NCI-H187 (cell line): ENCODE measurements at regions not wholly inside any gene's neighbourhood (a gene's known extent, or its start where the extent isn't known, plus 50 kb on each side); places are given as distances from the start of the nearest gene placed in this dataset.

ENCODE experiments used
- DNase-seq, 2 experiments: peaks; one replicate each; lab custom pipeline; 2025; lab: John Stamatoyannopoulos, UW

DNA sequence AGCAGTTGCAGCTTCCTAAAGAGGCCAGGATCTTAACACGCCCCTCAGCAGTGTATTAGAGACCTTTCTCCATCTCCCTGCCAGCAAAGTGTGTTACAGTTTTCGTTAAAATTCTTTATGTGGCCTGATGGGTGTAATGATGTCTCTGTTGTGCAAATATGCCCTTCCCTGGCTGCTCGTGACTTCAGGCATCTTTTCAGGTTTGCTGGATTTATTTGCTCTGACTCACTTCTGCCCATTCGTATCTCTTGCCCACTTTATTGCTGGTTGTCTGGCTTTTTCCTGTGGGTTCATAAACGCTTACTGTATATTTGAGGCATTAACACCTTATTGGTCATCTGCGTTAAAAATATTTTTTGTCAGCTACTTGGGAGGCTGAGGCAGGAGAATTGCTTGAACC, 134.5 kb downstream of the ASB1 start:
- DNase-seq: no peak

DNA sequence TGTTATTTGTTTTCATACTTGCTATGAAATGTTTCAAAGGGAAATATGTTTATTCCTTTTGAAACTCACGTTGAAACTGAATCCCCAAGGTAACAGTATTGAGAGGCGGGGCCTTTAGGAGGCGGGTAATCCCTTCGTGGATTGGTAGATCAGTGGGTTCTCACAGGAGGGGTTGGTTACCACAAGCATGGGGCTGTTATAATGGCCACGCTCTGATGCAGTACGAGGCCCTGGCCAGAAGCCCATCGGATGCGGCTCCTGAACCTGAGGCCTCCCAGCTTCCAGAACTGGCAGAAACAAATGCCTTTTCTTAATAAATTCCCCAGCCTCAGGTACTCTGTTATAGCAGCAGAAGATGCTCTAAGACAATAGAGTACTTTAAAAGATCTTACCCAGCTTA, 135.7 kb downstream of the ASB1 start:
- DNase-seq: no peak

DNA sequence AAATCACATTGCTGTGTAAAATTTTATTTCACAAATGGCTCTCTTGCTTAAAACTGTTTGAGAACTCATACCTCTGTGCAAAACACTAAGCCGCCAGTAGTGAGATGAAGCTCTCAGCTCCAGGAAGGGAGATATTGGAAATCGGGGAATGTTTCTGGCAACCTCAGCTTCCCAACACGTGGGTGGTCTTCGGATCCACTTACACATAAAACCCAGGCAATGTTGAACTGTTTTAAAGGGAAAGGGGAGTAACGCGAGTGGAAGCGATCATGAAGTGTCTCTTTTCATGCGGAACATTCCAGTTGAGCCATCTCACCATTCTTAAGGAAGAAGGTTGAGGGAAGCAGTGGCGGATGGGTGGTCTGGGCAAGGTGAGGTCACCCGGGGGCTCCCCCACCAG, 136.8 kb downstream of the ASB1 start:
- no peak for DNase-seq

DNA sequence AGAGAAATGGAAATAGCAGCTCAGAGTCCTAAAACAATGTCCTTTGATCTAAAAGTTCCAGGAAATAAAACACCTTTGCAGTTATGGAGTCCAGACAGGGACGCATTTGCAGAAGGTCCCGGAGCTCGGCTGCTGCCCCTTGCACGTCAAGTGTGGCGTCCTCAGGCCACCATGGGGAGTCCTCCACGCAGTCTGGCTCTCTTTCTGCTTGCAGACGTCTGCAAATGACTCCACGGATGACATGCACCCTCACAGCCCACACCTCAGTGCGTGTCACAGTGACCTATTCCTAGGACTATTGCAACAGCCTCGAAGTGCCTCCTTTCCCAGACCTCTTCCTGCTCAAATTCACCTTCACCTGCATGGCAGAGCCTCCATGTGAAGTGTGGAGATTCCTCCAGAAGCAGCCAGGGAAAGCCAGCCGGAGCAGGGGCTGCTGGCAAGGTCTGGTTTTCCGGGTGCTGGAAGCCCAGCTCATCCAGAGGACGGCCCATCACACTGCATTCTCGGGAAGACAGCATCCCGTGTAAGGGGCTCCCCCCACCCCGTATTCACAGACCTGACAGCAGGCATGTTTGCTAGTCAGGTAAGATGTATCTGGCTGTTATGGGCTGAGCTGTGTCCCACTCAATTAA, 137.7 kb downstream of the ASB1 start:
- DNase-seq: no peak

DNA sequence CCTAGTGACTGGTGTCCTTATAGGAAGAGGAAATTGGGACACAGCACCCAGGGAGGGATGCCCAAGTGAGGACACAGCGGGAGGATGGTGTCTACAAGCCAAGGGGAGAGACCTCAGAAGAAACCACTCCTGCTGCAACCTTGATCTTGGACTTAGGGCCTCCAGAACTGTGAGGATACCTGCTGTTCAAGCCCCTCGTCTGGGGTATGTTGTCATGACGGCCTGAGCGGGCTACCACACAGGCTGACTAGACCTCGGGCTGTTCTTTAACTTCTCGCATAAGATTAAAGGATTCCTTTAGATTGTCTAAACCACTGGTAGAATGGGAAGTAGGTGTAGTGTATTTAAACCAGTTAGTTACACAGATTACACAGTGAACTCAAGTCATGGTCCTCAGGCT, 138.3 kb downstream of the ASB1 start:
- DNase-seq: no peak

DNA sequence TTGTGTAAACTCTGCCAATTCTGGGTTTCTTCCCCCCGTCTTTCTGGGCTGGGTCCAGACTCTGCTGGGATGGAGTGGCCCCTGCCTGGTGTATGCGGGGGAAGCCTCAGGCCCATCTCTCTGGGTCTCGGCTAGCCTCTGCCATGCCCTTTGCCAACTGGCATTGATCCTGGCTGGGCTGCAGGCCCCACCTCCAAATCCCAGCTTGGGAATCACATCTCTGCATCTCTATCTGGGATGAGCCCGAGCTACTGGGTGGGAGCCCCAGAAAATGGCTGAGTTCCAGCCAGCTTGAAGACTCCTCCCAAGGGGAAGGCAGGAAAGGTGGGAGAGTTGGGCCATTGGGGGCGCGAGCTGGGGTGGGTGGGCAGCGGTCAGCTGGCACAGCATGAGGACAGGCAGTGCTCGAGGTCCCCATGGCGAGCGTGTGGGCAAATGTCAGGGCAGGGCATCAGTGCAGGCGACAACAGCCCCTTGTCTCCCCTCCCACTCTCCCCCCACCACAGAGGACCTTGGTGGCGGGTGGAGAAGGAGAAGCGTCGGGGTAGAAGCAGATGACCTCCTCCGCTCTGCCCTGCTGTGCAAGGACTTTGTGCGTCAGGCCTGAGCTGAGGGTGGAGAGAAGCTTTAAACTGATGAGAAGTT, 139.4 kb downstream of the ASB1 start:
- no peak for DNase-seq

DNA sequence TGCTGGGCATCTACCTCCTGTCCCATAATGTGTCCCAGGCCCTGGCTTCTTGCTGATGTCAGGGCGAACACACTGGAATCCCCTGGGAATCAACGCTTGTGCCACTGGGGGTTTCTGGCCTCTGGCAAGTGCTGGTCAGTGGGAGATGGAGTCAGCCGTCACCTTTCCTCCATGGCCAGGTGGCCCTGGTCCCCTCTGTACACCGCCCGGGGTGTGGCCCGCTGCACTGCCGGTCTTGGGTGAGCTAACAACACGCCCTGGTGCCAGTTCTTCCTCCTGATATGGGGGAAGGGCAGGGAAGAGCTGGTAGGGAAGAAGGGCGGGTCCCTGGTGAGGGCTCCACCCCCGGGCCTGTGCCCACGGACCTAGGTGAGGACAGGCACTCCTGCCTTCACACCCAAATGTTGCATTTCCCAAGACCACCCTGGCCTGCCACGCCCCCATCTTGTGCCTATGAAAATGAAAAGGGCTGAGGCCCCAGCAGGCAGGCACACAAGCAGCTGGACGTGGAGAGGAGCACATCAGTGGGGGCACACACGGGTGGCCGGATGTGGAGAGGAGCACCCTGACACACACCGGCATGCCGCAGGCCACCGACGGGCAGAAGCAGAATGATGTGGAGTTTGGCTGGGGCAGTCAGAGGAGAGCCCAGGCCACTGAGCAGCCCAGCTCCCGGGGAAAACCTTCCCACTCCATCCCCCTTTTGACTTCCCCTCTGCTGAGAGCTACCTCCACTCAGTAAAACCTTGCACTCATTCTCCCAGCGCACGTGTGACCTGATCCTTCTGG, 140.5 kb downstream of the ASB1 start:
- no peak for DNase-seq

DNA sequence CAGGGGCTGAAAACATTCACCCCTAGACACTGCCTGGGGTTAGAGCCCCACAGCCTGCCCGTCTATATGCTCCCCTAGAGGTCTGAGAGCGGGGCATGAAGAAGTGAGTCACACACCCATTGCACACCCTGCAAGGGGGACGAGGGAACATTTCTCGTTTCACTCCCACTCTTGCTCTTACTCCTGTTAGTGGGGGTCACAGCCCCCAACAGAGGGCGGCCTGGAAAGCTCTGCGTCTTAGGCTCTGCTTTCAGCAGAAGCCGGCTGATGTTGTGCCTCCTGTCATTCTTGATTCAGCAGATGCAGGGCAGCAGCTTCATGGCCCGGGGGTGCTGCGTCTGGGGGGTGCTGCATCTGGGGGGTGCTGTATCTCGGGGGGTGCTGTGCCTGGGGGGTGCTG, 141.3 kb downstream of the ASB1 start:
- DNase-seq: no peak

DNA sequence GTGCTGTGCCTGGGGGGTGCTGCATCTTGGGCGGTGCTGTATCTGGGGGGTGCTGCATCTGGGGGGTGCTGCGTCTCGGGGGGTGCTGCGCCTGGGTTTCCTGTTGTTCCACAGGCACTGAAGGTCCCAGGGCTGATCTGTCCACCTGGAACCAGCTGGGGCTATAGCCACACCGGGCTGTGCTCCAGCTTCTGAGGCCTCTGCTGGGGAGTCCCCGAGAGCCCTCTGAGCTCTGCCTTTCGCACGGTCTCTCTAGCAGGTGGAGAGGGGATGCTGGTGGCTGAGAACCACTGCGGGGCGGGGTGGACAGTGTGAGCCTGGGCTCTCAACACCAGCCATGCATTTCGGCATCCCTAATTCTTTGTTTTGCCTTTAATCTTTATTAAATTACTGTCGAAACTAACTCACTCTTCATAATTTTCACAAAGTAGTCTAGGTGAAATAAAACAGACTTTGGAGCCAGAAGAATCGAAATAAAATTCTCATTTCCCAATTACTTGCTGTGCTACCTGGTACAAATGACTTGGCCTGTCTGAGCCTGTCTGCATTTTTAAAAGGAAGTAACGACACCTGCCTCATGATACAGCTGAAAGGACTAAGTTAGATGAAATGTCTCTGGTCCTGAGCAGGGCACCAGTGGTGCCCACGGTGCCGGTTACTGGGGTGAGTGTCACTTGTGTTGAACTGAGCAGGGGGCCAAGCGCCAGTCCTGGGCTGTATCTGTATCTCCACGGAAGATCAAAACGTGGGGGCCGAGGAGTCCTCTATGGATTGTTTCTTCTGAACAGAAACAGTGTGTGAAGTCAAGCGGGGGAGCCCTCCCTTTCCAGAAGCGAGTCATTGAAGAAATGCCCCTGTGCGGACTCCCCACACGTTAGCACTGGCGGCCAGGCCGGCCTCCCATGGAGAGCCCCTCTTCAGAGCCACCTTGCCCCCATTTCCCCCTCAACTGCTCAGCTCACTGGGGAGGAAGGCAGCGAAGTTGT, 142.0 kb downstream of the ASB1 start:
- DNase-seq: no peak

DNA sequence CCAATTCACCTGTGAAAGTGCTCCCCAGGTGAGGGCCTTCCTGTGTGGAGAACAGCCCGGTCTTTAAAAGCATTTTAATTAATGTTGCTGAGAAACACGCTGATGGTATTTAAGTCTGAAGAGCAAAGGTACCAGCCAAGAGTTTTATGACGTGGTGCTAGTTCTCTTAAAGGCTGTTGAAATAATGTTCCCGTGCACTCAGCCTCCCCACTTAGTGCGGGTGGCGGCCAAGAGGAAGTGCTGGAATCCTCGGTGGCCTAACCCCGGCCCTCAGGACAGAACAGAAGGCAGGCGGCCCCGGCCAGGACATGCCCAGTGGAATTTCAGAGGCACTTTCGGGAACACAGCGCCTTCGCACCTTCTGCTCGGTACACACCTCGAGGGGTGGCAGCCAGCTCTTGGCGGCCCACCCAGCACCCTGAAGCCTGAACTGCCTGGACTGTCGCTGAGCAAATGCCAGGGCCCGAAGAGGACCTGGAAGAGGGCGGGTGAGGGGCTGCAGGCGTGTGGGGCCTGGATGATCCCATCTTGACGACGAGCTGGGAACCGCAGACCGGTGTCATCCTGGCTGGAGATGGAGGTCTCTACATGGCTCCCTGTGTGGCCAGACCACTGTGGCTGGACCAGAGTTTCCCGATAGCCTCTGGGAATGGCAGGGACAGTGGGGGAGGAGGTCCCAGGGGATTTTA, 142.9 kb downstream of the ASB1 start:
- no peak for DNase-seq

DNA sequence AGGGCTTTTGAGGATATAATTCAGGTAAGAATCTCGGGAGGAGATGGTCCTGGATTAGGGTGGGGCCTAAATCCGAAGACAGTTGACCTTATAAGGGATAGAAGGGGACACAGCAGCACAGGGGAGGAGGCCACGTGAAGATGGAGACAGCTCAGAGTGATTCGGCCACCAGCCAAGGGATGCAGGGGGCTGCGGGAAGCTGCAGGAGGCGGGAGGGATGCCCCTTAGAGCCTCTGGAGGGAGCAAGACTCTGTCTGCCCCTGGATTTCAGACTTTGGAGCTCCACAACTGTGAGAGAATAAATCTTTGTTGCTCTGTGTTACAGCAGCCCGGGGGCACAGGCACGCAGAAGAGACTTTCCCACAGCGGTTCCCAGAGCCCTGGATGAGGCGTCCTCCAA, 143.7 kb downstream of the ASB1 start:
- no peak for DNase-seq

DNA sequence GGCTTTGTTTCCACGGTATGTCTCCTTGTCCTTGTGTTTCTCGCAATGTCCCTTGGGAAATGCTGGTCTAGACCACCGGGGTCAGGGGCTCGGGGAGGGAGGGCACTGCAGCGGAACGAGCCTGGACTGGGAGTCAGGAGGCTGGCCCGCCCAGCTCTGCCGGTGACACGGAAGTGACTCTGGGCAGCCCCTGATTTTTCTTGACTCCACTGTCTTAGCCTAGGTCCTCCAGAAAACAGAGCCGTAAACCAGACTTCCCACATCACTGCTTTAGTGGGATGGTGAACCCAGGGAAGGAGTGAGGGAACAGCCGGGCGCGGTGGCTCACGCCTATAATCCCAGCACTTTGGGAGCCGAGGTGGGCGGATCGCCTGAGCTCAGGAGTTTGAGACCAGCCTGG, 144.2 kb downstream of the ASB1 start:
- DNase-seq: no peak

DNA sequence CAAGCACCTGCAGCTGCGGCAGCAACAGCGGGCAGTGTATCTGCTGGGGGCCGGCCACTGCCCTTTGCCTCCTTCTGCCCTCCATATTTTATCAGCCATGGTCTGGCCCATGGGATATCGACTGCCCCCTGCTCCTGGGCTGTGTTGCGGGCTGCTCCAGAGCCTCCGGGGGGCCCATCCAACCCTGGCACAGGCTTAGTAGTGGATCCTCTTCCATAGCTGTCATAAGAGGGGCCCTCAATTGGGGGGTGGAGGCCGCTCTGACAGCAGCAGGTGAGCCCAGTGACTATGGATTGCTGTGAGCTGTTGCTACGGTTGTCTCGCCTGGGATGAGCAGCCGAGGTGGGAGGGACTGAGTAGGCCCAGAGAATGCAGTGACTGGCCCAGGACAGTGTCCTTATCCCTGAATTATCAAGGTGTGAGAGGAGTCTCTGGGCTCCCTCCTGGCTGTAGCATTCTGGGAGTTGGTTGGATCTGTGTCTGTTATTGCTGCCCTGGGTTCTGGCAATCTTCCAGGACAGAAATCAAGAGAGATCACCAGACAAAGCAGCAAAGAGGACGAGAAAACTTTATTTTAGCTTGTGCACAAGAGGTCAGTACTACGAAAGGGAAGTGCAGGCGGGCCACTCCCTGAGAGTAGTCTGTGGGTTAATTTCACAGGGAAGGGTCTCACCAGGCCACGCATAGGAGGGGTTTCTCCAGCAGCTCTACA, 145.1 kb downstream of the ASB1 start:
- no peak for DNase-seq

DNA sequence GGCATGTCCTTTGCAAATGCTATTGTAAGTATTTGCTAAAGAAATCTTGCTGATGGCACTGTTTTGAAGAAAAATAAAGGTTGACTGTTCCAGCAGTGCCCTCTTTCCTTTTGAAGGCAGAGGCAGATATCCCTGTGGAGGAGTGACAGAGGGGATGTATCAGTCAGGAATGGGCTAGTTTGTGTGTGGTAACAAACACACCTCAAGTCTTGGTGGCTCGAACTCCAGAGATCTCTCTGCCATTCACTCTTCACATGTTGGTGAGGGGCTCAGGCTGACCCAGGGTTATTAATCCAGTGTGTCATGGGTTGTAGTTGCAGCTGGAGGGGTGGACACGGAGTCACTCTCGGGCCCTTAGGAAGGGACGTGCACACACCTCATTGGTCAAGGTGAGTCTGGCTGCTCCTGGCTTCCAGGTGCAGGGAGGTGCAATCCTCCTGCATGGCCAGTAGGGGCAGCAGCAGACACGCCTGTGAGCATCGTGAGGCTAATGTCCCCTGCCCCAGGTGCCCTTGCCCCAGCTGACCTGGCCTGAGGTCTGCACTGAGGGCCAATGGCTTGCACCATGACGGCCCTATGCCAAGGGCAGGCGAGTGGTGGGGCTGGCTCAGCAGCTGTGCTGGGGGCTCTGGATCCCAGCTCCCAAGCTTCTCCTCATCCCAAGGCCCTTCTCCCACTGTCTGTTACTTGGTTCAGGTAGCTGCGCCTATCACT, 146.5 kb downstream of the ASB1 start:
- DNase-seq: no peak

DNA sequence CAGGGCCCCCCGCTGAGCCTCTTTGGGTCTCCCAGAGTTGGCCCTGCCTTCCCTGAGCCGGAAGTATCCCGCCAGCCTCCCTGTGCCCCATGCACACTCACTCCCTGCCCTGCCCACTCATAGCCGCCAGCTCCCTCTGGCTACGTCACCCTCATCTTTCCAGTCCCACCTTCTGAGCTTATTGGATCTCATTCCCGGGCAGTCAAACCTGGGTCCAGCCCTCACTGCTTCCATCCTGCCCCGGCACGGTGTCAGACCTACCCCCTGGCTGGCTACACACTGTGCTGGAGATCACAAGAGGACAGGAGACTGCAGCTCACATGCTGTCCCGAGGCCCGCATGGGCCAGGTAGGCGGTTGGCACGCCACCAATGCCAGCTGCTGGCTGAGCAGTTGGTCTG, 147.2 kb downstream of the ASB1 start:
- no peak for DNase-seq

DNA sequence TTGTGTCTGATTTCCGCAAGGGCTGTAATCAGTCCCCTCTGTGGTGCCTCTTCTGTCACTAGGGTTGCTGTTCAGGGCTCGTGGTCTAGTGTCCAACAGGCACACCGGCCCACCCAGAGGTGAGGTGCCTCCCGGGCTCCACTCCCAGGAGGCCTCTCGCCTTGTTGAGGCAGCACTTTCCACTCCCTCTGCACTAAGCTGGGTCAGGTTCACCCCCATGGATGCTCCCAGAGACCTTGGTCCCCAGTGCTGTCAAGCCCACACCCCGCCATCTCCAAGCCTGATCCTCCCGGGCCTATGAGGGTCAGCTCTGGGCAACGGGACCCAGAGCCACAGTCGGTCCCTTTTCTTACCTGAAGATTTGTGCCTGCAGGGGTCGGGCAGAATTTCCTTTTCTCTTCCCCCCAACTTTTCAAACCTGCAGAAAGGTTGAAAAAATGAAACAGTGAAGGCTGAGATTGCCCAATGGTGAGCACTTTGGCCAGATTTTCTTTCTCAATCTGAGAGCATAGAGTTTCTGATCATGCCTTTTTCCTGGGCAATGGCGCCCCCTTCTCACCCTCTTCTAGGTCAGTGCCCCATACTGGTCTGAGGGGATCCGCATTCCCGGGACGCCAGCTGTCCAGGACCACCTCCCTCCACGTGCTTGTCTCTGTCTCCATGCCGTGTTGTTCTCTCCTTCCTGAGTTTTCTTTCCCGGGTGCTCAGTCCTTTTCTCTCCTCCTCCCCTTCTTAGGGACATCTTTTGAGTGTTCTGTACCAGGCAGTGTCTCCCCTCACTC, 148.0 kb downstream of the ASB1 start:
- no peak for DNase-seq

DNA sequence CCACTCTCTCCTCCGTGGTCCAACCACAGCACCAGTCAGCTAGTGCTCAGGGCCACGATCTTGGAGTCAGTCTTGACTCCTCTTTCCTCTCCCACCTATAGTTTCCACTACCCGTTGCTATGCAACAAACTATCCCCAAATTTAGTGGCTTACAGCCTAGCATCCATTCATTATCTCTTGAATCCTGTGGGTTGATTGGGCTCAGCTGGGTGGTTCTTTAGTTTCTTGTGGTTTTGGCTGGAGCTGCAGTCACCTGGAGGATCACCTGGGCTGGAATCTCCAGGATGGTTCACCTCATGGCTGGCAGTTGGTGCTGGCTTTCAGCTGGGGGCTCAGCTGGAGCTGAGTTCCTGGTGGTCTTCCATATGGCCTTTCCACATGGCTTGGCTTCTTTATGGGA, 149.9 kb downstream of the ASB1 start:
- no peak for DNase-seq

DNA sequence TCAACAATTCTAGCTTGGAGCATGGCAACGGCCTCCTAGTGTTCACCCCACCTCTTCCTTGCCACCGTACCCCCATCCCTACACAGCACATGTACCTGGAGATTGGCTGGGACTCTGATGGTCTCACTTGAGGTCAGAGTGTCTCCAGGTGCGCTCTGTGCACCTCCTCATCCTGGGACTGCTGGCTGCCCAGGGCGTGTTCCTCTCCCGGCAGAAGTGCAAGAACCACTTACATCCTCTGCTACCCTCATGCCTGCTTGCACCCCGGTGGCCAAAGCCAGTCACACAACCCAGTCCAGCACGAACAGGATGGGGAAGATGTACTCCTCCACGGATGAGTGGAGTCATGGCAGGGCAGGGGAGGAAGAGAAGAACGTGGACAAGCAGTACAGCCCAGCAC, 151.5 kb downstream of the ASB1 start:
- DNase-seq: no peak

DNA sequence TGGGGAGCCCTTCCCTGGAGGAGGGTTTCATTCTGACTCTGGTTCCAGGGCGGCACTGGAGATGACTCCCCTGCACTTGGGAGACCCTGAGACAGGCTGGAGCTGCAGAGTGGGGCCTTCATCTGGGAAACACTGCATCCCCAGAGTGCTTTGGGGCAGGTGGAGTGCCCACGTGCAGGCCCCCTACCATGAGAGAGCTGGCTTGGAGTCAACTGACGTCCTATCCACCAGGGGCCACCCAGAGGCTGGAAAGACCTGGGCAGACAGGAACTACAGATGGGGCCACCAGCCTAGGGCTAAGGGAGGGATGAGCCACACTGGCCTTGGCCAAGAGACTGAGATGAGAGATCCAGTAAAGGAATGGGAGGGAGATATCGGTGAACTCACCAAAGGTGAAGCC, 153.8 kb downstream of the ASB1 start:
- no peak for DNase-seq

DNA sequence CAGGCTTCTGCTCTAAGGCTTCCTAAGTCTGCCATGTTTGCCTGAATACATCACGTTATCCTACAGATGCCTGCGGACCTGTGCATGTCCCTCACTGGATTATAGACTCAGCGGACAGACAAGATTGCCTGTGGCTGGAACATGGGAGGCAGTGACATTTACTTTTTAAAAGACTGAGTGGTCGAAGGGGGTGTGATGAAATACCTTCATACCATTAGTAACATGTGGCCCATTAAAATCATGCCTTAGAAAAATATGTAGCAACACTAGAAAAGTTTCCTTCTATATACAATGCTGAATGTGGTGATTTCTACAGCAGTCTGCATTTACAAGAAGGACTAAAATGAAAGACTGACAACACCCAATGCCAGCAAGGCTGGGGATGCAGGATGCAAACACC, 154.4 kb downstream of the ASB1 start:
- no peak for DNase-seq
